Nephron (organoid): ENCODE measurements at regions not wholly inside any gene's neighbourhood (a gene's known extent, or its start where the extent isn't known, plus 50 kb on each side); places are given as distances from the start of the nearest gene placed in this dataset.

ENCODE experiments used
- H3K27ac Mint-ChIP-seq, 3 experiments: 2 replicates each; pipeline ENCODE4 v1.8.0; 2020; ENCODE audit warnings: mixed read lengths in 3 of 3, mild to moderate bottlenecking in 2 of 3, moderate library complexity in 1 of 3
- H3K27me3 Mint-ChIP-seq: 2 replicates; pipeline ENCODE4 v1.8.0; 2021; ENCODE audit warnings: low read depth, mild to moderate bottlenecking, moderate library complexity, mixed read lengths
- H3K36me3 Mint-ChIP-seq: 2 replicates; pipeline ENCODE4 v1.8.0; 2020; ENCODE audit warnings: low read depth, mixed read lengths
- H3K4me1 Mint-ChIP-seq: 2 replicates; pipeline ENCODE4 v1.8.0; 2020; ENCODE audit warnings: mixed read lengths
- H3K4me3 Mint-ChIP-seq, 3 experiments: 2 replicates each; pipeline ENCODE4 v1.8.0; 2020; ENCODE audit warnings: mild to moderate bottlenecking in 3 of 3, mixed read lengths in 3 of 3, moderate library complexity in 2 of 3
- H3K9me3 Mint-ChIP-seq: 2 replicates; pipeline ENCODE4 v1.8.0; 2020; ENCODE audit warnings: mixed read lengths
- TF ChIP-seq, protein P1 (sequence below), 3 experiments: fragments of 200-600 bp; sonication (generic); IDR thresholded peaks; one replicate each; pipeline ENCODE4 v1.5.0; 2021; ENCODE audit warnings: antibody characterized with exemption in 3 of 3; ENCODE audit not compliant: unreplicated experiment in 3 of 3

DNA sequence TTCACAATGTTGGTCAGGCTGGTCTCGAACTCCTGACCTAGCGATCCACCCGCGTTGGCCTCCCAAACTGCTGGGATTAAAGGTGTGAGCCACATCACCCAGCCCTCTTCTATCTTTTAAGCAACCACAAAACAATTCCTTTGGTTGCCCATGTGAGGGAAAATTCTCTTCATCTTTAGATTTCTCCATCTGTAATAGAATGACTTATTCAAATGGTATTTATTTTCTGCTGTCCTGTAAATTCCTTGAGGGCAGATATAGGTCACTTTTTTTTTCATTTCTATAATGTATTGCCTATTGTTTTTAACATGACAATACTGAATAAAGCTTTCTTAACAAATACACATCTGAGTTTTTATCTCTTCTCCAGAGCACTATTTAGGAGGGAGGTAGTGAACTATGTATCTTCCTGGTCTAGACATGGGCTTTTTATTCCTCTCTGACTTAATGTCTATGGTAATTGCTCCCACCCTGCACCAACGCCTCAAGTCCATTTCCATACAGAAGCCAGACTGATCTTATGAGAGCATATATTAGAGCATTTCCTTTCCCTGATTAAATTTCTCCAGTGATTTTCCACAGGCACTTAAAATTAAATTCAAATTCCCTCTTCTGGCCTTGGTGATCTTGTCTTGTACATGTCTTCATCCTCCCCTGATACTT lies 595.6 kb downstream of the CAAP1 start:
- no peaks in the 10 kb centered on the region for H3K27me3 Mint-ChIP-seq
- H3K4me1 Mint-ChIP-seq = no peaks in the 10 kb centered on the region
- no peak overlapping the region for H3K27ac Mint-ChIP-seq
- TF ChIP-seq, protein P1, sequence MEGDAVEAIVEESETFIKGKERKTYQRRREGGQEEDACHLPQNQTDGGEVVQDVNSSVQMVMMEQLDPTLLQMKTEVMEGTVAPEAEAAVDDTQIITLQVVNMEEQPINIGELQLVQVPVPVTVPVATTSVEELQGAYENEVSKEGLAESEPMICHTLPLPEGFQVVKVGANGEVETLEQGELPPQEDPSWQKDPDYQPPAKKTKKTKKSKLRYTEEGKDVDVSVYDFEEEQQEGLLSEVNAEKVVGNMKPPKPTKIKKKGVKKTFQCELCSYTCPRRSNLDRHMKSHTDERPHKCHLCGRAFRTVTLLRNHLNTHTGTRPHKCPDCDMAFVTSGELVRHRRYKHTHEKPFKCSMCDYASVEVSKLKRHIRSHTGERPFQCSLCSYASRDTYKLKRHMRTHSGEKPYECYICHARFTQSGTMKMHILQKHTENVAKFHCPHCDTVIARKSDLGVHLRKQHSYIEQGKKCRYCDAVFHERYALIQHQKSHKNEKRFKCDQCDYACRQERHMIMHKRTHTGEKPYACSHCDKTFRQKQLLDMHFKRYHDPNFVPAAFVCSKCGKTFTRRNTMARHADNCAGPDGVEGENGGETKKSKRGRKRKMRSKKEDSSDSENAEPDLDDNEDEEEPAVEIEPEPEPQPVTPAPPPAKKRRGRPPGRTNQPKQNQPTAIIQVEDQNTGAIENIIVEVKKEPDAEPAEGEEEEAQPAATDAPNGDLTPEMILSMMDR (IDR thresholded peaks at IDR 0.05; ENCODE audit: unreplicated experiment in 3 of 3) = no peak
- H3K36me3 Mint-ChIP-seq = no peaks in the 10 kb centered on the region
- H3K4me3 Mint-ChIP-seq = no peak overlapping the region
- no peaks in the 10 kb centered on the region for H3K9me3 Mint-ChIP-seq

DNA sequence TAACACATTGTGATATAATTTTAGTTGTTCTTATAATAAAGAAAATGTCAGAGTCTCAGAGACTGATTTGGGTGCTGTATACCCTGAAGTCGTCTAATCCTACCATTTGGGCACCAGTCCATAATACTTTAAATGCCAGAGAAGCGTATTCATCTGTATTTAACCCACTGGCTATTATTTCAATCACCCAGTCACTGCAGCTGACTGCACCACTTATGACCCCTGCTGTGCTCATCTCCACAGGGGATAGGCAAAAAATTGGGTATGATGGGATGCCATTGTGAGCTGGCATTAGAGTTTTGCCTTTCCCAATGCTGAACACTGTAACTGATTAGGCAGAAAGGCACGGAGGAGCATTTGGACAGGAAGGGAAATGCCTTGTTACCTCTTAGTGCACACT lies 599.7 kb downstream of the CAAP1 start:
- H3K27me3 Mint-ChIP-seq = no peaks in the 10 kb centered on the region
- H3K9me3 Mint-ChIP-seq = peaks cover 12% of the 10 kb centered on the region
- H3K4me1 Mint-ChIP-seq = no peaks in the 10 kb centered on the region
- H3K4me3 Mint-ChIP-seq = no peak overlapping the region
- TF ChIP-seq, protein P1 (IDR thresholded peaks at IDR 0.05; ENCODE audit: unreplicated experiment in 3 of 3) = no peak
- H3K27ac Mint-ChIP-seq = no peak overlapping the region
- H3K36me3 Mint-ChIP-seq = no peaks in the 10 kb centered on the region

DNA sequence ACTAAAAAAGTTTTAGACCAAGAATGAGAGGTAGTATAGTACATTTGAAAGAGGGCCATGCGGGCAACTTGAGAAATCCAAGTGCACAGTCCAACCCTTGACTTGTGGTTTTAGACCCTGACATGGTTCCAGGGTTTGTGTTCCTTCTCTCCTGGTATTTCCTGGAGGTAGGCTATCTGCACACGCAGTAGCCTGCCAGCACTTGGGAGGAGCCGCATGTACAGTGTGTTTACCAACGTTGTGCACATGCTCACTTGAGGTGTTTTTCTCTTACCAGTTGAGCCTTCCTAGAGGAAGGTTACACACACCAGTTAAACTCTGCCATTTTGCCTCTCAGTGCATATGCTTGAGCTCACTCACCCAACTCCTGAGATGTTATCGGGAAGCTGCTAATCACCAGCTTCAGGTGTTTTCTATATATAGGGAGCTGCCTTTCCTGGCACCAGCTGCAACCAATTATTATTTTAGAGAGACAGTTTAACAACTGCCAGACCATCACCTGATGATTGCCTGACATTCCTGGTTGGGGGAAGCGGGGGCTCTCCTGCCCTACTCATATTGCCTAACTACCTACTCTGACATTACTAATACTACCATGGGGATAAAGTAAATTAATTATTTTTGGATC lies 593.4 kb upstream of the TUSC1 start:
- TF ChIP-seq, protein P1 (IDR thresholded peaks at IDR 0.05; ENCODE audit: unreplicated experiment in 3 of 3) = no peak
- no peak overlapping the region for H3K27ac Mint-ChIP-seq
- H3K27me3 Mint-ChIP-seq = no peaks in the 10 kb centered on the region
- no peaks in the 10 kb centered on the region for H3K36me3 Mint-ChIP-seq
- peaks cover 11% of the 10 kb centered on the region for H3K4me1 Mint-ChIP-seq
- no peaks in the 10 kb centered on the region for H3K9me3 Mint-ChIP-seq
- no peak overlapping the region for H3K4me3 Mint-ChIP-seq

DNA sequence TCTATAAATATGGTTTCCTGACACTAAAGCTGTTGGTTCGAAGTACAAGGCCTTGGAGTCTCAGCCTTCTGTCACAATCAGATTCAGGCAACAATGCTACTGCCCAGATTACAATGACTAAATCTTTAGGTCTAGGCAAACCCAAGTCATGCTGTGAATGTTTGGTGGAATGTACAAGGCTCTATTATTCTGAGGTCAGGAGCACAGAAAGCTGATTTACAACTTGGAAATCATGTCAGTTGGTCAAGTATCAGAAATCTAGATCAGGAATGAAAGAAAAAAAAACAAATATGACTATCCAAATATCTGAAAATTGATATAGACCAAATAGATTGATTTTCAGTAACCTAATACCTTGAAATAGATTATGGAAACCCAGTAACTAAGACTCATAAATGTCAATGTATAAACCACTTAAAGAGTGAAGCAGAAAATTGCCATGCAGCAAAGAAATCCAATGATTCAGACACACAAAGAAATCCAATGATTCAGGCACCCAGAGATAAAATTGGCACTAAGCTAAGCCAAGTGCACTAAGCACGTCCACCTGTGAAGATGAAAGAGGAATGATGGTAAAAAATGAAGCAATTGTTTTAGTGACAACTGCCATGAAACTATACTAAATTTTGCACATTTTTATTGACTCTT lies 588.0 kb upstream of the TUSC1 start:
- TF ChIP-seq, protein P1 (IDR thresholded peaks at IDR 0.05; ENCODE audit: unreplicated experiment in 3 of 3) = no peak
- no peaks in the 10 kb centered on the region for H3K27me3 Mint-ChIP-seq
- no peaks in the 10 kb centered on the region for H3K36me3 Mint-ChIP-seq
- no peak overlapping the region for H3K4me3 Mint-ChIP-seq
- peaks cover 10% of the 10 kb centered on the region for H3K4me1 Mint-ChIP-seq
- no peak overlapping the region for H3K27ac Mint-ChIP-seq
- H3K9me3 Mint-ChIP-seq = no peaks in the 10 kb centered on the region

DNA sequence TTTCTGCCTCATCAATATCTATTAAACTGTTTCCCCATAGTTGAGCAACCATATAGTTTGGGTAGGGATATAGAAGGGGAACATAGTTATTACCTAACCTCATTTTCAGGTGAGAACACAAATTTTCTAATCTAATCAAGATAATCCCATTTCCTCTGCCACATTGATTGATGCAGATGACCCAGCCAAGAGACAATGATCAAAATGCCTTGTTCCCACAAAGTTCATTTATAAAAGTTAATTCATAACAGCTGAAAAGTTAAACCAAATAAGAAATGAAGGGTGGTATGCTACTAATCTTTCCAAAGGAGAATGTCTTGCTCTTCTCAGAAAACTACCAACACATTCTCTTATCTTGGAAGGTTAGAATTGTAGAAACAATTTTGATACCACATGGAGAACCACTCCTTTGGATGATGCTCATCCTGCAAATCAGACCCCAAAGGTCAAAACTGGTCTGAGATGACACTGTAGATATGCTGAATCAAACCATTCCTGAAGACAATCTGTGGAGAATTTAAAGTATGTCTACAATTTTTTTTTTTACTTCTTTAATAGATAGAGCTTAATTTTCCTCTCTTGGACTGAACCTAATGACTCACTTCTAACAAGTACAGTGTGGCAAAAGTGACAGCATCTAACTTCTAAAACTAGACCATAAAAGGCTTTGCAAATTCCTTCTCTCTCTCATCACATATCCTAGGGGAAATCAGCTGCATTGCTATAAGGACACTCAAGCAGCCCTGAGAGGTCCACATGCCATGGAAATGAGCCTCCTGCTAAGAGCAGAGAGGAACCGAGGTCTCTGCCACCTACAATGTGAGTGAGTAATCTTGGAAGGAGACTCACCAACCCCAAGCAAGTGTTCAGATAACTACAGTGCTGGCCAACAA lies 586.7 kb upstream of the TUSC1 start:
- Mint-ChIP-seq H3K27me3 (no peaks in the 10 kb centered on the region), H3K9me3 (no peaks in the 10 kb centered on the region), H3K4me3 (no peak overlapping the region), H3K27ac (no peak overlapping the region), H3K4me1 (peaks cover 3% of the 10 kb centered on the region), H3K36me3 (no peaks in the 10 kb centered on the region)
- TF ChIP-seq, protein P1 (IDR thresholded peaks at IDR 0.05; ENCODE audit: unreplicated experiment in 3 of 3) = no peak
